HCT116 (cell line): ENCODE measurements at regions not wholly inside any gene's neighbourhood (a gene's known extent, or its start where the extent isn't known, plus 50 kb on each side); places are given as distances from the start of the nearest gene placed in this dataset.

ENCODE experiments used
- CTCF ChIP-seq, 3 experiments: fragments of 200-600 bp in 1 of 3; sonication (generic) in 1 of 3; IDR thresholded peaks in 2 of 3; conservative IDR thresholded peaks in 1 of 3; 2 replicates each; pipeline ENCODE4 v1.5.1; 2012 to 2017; ENCODE audit warnings: low read depth in 2 of 3, low read length in 2 of 3, antibody characterized with exemption in 1 of 3, borderline replicate concordance in 1 of 3, control low read depth in 1 of 3, mild to moderate bottlenecking in 1 of 3, mixed read lengths in 1 of 3, mixed run types in 1 of 3, moderate library complexity in 1 of 3; ENCODE audit not compliant: insufficient read depth in 1 of 3
- EZH2 ChIP-seq: fragments of 200-600 bp; sonication (generic); IDR thresholded peaks from 2 replicates; pipeline ENCODE4 v1.6.1; 2017; ENCODE audit warnings: antibody characterized with exemption, mixed run types
- EZH2phosphoT487 ChIP-seq: fragments of 200-600 bp; IDR thresholded peaks from 2 replicates; pipeline ENCODE4 v1.6.1; 2018; ENCODE audit warnings: antibody characterized with exemption, borderline replicate concordance
- POLR2A ChIP-seq: IDR thresholded peaks from 2 replicates; pipeline ENCODE4 v1.7.0; 2011; ENCODE audit warnings: borderline replicate concordance; ENCODE audit not compliant: insufficient read depth, insufficient read length; ENCODE audit errors: extremely low read depth
- POLR2AphosphoS5 ChIP-seq: IDR thresholded peaks from 2 replicates; pipeline ENCODE4 v1.6.1; 2011; ENCODE audit warnings: mild to moderate bottlenecking, low read depth, low read length, moderate library complexity
- REST ChIP-seq: IDR thresholded peaks from 2 replicates; pipeline ENCODE4 v1.6.1; 2012; ENCODE audit warnings: low read depth
- TCF7L2 ChIP-seq: IDR thresholded peaks from 2 replicates; pipeline ENCODE4 v1.7.0; 2011; ENCODE audit warnings: borderline replicate concordance, inconsistent platforms; ENCODE audit not compliant: insufficient read depth, insufficient read length; ENCODE audit errors: extremely low read depth
- ZBTB33 ChIP-seq: IDR thresholded peaks from 2 replicates; pipeline ENCODE4 v1.6.1; 2011; ENCODE audit warnings: mild to moderate bottlenecking, low read length, moderate library complexity; ENCODE audit not compliant: insufficient replicate concordance; ENCODE audit errors: extremely low read depth
- ZFX ChIP-seq: fragments of 450-650 bp; IDR thresholded peaks from 2 replicates; pipeline ENCODE4 v1.6.1; 2017

DNA sequence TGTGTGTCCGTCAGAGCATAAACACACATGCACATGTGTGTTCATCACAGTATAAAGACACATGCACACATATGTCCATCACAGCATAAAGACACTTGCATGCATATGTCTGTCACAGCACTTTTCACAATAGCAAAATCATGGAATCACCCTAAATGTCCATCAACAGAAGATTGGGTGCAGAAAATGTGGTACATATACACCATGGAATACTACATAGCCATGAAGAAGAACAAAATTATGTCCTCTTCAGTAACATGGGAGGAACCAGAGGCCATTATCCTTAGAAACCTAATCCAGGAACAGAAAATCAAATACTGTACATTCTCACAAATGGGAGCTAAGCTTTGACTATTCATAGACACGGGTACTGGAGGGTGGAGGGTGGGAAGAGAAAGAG is 732.2 kb downstream of the GALR1 start:
- TF ChIP-seq CTCF (IDR thresholded peaks at IDR 0.05 in 2 of 3, conservative IDR thresholded peaks at IDR 0.05 in 1 of 3; ENCODE audit: borderline replicate concordance in 1 of 3, insufficient read depth in 1 of 3, low read depth in 2 of 3, low read length in 2 of 3) (no peak), EZH2 (no peak), ZBTB33 (no peak), REST (no peak), TCF7L2 (no peak), ZFX (no peak), EZH2phosphoT487 (no peak), POLR2AphosphoS5 (no peak), POLR2A (no peak)
